ENCODE measurements at regions not wholly inside any gene's neighbourhood (a gene's known extent, or its start where the extent isn't known, plus 50 kb on each side); places are given as distances from the start of the nearest gene placed in this dataset.

DNA sequence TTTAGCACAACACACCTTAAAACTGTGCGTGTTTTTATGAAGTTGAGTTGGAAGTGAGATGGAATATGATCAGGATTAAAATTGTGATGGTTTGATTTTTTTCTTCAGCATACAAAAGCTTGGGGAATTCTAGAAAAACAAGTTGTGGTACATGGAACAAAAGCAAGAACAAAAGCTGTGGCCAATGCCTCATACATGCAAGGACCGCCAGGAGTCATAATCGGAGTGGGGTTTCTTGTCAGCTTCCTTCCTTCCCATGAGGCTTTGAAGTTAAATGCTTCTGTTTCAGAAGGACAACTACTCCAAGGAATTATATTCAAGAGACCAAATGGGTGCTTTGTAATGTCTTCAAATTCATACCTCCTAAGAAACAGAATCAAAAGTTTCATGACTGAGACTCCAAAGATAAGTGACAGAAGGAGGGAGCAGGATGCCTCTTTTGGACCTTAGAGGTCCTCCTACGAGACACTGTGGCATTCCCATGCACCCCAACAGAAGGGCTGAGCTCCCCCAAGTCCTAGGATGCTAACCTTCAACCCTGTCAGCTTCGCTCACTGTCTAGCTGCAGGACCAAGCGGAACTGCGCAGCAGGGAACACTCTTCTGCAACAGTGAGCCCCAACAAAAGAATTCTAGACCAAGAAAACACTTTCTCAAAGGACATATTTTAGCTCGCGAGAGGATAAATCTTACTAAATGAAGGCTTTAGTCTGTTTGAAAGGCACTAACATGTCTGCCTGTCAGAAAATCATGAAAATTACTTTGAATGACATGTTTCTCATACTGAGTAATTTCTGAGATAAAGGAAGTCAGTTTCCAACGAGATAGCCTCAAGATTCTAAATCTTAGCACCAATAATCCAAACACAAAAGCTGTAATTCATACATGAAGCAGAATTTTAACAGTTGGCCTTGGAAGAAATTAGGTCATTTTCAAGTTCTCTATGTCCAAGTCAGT is 108.5 kb upstream of the NHSL1 start:
- TF ChIP-seq, protein P1, sequence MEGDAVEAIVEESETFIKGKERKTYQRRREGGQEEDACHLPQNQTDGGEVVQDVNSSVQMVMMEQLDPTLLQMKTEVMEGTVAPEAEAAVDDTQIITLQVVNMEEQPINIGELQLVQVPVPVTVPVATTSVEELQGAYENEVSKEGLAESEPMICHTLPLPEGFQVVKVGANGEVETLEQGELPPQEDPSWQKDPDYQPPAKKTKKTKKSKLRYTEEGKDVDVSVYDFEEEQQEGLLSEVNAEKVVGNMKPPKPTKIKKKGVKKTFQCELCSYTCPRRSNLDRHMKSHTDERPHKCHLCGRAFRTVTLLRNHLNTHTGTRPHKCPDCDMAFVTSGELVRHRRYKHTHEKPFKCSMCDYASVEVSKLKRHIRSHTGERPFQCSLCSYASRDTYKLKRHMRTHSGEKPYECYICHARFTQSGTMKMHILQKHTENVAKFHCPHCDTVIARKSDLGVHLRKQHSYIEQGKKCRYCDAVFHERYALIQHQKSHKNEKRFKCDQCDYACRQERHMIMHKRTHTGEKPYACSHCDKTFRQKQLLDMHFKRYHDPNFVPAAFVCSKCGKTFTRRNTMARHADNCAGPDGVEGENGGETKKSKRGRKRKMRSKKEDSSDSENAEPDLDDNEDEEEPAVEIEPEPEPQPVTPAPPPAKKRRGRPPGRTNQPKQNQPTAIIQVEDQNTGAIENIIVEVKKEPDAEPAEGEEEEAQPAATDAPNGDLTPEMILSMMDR (IDR thresholded peaks at IDR 0.05) = no peak
- TF ChIP-seq POLR2A (IDR thresholded peaks at IDR 0.05) (no peak), EP300 (IDR thresholded peaks at IDR 0.05) (no peak), POLR2AphosphoS5 (IDR thresholded peaks at IDR 0.05) (no peak)

Data from suprapubic skin (tissue), 4 donors.